Skin of body (tissue), 1 donor: ENCODE measurements at regions not wholly inside any gene's neighbourhood (a gene's known extent, or its start where the extent isn't known, plus 50 kb on each side); places are given as distances from the start of the nearest gene placed in this dataset.

Experiments
- DNase-seq: peaks from one replicate; lab custom pipeline; 2025; lab: John Stamatoyannopoulos, UW

DNA sequence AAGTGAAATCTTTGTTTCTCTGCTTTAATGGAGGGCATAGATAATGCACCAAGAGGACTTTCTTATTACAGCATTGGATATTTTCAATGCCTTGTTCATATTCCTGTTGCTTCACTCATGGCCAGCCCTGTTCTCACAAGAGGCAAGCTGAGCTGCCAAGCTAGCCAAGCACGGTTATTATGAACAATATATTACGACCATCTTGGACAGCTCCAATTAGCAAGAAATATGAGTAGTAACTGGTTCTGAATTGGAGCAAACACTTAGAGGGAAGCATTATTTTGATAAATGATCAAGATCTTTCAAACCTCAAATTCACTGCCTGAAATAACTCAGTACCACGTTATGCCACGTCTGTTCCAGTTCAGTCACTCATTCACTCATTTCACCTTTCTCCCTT, 159.8 kb downstream of the SETD4 start:
- no peak for DNase-seq

DNA sequence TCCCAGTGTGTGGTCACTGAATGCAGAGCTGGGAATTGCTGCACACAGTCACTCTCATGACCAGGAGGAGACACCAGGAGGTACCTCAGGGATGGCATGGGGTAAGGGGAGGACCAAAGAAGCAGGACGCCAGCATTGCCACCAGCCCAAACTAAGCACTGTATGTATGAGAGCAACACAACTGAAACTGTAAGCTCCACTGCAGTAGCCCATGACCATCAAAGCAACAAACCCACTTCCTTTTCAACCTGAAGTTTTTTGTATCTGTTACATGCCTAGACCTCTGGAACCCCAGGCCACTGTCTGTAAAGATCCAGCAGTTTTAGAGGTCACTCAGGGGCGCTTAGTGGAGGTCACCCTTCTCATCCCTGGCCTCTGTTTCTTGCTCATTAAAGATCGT, 164.3 kb downstream of the SETD4 start:
- DNase-seq: no peak

DNA sequence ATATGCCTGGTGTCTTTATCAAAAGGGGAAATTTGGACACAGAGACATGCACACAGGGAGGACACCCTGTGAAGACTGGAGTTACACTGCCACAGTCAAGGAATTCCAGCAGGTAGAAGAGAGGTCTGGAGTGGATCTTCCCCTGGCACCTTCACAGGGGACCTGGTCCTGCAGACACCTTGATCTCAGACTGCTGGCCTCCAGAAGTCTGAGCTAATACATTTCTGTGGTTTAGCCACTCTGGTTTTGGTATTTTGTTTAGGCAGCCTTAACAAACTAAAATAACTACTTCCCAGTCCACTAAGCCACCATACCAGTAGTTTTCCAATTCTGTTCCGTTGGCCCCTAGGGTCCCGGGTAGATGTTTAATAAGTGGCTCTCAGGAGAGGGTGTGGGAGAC, 164.7 kb downstream of the SETD4 start:
- DNase-seq: no peak

DNA sequence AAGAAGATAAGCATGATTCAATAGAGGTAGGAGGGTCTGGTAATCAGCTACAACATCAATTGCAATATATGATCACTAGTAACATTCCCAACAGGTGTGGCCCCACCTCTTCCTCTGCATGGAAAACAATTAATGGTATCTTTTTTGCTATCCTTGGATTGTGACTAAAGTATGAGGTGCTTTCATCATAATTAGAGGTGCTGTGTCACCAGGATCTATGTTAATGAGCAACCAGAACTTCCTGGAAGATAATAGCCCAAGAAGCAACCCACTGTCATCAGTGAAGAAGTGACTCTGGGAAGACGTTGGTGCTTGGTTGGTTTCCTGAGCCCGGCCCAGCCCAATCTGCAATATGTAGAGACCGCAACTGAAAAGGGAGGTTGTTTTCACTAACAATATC, 167.2 kb downstream of the SETD4 start:
- no peak for DNase-seq

DNA sequence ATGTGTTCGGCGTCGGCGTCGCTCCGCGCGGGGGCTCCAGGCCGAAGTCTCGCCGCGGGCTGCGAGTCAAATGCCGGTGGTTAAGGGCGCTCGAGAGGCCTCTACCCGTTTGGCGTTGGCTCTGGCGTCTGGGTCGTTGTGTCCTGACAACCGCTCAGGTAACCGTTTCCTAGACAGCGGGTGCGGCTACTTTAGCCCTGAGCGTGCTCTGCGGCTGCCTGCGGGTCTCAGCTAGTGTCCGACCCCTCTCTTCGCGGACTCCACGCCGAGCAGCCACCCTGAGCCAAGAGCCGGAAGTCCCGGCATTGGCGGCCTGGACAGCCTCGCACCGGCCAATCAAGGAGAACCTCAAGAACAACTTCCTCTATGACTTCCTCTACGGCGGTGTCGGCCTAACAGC, 173.4 kb downstream of the SETD4 start:
- DNase-seq: no peak

DNA sequence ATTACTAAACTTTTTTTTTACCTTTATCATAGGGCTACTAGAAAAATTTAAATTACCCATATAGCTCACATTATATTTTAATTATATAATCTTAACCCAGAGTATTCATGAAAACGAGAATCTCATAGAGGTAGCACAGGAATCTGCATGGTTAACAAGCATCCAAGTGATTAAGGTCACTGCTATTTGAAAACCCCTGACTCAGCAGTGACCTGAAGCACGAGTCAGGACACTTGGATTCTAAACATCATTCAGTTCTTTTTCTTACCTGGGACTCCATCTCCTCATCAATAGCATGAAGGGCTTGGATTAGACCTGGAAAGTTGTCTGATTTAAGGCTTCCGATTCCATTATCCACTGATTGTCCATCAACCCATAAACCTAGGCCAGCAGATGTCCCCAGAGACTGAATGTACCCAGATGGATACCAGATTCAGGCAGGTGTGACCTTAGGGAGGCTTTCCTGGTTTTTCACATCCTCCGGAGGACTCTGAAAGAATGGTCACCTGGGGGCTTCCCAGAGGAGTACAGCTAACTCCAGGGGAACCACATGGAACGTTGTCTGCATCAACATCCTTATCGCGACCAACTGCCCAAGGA, 174.3 kb downstream of the SETD4 start:
- DNase-seq: no peak

DNA sequence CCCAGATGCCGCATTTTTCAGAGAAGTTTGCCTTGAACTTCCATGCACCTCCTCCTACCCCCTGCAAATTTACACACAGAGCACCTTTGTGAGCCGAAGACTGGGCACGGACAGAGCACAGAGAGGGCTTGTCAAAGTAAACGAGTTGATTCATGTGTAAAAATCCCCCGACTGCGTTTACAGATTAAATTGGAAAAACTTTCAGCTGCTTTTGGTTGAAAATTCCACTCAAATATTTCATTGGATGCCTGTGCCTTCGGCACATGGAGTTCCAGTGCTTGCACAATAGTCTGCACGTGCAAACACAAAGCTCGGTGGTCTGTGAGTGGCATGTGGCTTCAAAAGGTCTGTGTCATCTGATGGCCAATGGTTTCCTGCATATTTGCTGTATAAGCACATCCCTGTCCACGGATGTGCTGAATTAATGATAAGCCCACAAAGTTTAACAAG, 177.5 kb downstream of the SETD4 start:
- DNase-seq: peak; percentile 18

DNA sequence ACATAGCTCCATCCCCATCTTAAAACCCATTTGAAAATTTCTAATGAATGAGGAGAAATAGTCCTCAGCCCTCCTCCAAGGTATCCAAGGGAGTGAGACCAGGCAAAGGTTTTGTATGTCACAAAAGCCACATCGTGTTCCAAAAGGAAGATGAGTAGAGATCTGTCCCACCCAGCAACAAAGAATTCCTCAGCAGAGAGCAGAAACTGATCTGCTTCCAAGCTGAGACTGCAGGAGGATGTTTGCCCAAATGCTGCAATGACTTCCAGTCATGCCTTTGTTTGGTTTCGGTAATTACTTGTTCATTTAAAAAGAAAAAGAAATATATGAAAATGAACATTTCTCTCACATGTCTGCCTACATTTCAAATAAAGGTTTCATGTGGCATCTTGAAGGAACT, 186.9 kb downstream of the SETD4 start:
- no peak for DNase-seq

DNA sequence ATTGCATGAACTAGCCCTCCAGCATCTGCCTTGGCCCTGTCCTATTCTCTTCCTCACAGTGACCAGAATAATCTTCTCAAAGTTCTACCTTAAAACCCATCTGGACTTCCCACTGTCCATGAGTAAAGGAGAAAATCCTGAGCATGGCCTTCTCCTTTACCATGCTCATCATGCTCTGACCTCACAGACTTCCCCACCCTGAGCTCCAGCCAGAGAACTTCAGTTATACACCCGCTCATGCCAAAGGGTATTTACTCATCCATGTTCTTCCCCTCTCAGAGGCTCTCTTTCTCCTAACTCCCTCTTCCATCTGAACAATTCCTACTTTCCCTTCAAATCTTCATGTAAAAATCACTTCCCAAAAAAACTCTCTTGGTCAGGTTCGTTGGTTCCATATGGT, 188.4 kb downstream of the SETD4 start:
- DNase-seq: no peak

DNA sequence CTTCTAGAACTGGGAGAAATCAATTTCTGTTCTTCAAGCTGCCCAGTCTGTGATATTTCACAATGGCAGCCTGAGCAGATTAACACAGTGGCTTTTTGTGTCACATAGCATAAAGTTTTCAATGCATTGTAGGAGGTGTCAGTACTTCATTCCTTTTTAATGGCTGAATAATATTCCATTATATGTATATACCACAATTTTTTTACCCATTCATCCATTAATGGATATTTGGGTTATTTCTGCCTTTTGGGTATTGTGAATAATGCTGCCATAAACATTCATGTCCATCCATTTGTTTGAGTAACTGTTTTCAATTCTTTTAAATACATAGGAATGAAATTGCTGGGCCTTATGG, 191.5 kb downstream of the SETD4 start:
- DNase-seq: no peak

DNA sequence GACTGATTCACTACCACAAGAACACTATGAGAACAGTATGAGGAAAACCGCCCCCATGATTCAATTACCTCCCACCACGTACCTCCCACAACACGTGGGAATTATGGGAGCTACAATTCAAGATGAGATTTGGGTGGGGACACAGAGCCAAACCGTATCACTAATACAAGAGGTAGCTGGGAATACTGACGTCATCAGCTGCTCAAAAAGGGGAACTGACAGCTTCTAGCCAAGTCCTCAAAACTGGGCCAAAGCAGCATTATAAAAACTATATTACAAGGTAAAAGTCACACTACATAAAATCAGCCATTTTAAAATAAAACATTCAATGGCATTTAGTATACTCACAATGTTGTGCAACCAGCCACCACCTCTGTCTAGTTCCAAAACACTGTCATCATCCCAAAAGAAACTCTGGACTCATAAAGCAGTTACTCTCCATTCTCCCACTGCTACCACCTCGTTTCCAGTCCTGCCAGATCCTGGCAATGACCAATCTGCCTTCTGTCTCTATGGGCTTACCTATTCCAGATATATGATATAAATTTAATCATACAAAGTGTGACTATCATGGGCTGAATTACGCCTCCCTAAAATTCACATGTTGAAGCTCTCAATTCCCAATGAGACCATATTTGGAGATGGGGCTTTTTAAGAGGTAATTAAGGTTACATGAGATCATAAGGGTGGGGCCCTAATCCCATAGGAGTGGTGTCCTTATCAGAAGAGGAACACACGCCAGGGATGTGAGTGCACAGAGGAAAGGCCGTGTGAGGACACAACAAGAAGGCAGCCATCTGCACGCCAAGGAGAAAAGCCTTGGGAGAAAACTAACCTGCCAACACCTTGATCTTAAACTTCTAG, 192.1 kb downstream of the SETD4 start:
- DNase-seq: no peak

DNA sequence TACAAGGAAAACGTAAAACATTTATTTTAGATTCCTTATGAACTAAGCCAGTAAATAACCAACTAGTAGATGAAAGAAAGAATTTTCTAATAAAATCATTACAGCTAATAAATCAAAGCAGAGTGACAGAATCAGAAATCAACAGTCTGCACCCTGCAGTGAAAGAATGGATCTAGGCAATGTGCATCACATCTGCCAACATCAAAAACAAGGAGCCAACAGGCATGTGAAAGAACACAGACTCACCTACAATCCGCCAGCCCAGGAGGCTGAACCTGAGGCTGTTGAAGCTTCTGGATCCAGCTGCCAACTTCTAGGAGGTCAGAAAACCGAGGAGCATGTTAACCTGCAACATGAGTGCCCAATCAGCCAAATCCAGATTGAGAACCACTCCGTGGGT, 196.3 kb downstream of the SETD4 start:
- DNase-seq: no peak

DNA sequence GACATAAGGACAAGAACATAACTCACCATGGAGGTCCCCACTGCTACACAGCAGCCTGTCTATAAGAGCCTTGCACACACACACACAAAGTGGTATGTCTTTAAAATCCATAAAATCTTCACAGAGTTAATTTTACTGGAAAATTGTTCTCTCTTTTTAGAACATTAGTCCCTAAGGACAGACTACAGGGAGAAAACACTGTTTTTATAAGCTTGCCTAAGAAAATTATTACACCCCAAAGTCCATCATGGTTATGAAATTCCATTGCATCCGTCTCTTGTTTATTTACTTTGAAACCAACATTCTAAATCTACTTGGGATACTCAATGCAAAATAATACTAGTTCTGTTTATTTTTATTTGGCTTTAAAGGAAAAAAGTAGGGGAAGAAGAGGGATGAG, 197.4 kb downstream of the SETD4 start:
- DNase-seq: no peak

DNA sequence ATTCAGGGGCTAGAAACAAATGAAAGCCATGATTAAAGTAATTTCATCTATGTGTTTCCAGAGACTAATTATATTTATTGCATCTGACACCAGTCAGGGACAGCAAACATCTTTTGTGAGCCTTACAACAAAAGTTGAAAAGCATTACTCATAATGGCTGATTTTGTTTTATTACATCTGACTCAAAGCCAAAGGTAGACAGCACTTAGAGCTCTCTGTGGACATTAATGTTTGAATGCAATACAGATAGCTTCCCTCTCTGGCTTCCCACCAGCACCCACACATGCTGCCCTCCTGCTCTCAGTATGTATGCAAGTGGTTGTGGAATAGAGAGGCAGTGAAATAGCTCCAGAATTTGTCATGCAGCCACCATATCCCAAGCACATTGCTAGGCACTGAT, 198.7 kb downstream of the SETD4 start:
- no peak for DNase-seq

DNA sequence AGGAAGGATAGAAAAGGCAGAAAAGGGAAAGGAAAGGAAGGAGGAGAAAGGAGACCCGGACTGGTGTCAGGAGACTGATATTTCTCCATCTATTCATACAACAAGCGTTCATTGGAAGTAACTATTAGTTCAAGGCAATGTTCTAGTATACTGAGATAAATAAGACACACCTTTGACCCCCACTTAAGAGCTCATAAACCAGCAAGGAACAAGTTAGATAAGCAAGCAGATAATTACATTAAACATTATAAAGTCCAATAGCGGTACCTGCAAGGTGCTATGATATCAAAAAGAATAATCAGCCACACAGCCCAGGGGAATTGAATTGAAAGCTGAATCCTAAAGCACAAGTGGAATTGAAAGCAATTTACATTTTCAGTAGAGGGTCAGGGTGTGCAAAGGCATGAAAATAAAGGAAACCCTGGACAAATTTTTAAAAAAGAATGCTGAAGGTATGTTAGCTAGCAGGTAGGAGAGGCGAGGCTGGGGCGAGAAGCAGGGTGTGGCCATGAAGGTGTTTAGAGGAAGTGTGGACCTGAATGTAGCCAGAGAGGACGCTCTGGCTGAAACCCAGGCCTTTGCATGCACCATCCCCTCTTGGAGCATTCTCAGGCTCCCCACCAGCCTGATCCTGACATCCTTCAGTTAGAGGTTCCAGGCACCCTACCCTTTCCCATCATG, 200.0 kb downstream of the SETD4 start:
- DNase-seq: no peak

DNA sequence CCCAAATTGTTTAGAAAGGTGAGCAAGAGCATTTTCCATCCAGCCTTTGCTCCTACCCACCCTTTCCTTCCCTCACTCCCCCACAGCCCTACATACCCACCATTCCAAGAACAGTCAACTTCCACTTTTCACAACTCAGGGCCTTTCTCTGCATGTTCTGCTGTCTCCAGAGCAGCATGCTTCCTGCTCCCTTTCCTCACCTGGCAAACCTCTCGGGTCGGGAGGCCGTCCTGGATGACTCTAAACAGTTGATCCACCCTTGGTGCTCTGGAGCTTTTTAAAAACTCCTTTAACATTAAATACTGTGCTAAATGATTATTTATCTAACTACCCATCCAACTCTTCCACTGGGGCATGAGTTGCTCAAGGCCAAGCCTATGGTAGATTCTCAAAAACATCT, 200.6 kb downstream of the SETD4 start:
- DNase-seq: no peak

DNA sequence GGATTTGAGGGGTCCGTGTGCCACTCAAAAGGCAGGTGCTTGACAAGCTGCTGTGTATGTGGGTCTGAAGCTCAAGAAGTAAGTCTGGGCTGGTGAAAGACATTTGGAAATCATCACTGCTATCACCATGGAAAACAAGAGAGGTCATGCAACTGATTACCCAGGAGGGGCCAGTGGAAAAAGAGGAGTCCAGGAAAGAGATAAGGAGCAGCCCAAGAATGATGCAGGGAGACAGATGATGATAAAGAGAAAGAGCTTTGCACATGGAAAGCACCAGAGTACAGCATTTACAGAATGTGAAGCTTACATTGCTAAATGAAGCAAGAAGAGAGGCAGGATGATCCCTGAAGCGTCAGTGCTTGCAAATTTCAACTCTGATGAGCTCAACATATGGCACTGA, 203.2 kb downstream of the SETD4 start:
- DNase-seq: no peak

DNA sequence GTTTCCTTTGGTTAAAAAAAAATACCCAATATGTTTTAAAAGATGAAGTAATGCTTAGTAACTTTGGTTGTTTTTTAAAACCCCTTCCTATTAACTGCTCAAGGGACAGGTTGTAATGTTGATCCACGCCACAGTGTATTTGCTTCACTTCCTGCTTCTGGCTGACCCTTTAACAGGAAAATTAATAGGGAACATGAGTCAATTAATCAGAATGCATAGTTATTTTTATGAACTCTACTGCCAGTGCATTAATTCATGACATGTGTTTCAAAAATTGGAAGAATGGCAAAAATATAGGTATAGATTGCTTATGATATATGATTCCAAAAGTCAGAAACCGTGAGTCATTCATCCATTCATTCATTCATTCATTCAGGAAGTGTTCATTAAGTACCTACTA, 204.8 kb downstream of the SETD4 start:
- DNase-seq: no peak

DNA sequence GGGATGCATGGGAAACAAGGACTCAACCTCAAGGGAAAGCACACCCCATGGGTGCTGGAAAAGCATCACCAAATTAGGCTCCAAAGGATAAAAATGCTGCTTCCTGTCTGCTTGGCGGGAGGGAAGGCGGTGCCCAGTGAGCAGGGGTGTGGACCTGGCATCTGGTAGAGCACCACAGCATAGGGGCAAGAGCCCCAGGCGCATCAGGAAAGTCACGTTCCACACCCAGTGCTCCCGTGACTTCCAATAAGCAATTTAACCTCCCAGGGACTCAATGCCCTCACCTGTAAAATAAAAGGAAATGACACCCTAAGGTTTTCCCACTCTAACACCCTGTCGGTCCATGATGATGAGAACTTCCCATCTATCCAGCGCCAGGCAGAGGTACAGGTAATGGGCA, 206.0 kb downstream of the SETD4 start:
- no peak for DNase-seq

DNA sequence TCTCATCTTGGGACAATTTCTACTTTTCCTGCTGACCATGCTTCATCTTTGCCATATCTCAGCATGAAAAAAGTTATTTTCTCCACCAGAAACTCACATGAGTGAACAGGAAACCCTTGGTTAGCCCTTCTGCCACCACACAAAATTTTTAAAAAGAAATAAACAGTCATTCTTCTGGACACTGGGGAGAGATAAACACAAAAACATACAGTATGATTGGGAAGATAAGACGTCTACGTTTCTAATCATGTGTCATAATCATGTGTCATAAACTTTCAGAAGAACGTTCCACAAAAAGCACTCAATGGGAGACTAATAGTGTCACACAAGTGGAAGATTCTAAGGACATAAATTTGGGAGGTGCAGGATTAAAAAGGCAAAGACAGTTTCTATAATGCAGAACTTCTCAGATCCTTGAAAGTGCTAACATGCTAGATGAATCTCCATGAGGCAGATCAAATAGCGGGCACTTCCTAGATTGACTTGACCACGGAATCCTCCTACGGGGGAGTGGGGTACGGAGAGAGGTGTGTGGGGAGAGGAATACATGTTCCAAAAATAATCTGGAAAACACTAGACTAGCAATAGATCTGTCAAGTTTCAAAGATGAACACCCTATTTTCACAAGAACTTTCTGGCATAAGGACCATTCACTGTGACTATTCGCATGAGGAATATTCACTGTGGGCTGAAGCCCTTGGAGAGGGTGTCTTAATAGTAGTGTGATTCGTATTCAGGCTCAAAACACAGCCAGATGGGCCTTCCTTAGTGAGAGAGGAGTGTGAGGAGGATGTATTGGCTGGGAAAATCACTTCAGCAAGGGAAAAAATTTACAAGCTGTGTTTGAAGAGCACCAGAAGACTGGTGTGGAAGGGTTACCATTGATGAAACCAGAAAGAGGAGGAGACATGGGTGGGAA, 206.7 kb downstream of the SETD4 start:
- no peak for DNase-seq

DNA sequence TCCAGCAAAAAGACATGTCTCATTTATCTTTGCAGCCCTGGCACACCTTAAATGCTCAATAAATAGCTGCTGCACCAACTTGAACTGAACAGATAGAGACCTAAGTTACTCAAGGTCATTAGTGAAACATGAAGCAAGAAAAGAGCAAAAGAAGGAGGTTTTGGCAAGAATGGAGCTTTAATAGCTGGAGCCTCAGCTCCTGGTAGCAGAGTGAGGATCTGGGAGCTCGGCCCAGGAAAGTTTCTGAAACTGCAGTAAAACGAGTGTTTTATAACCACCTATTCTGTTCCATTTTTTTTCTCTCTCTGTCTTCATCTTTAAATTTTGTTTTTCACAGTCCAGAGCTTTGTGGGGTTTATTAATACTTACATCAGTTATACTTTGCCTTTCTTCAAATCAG, 207.5 kb downstream of the SETD4 start:
- DNase-seq: no peak
